H1 (cell line): ENCODE measurements at regions not wholly inside any gene's neighbourhood (a gene's known extent, or its start where the extent isn't known, plus 50 kb on each side); places are given as distances from the start of the nearest gene placed in this dataset.

Experiments
- CTCF ChIA-PET: fragments of 300-600 bp; sonication (Branson Sonifier 250); formaldehyde crosslinking; loops from one replicate; lab custom pipeline; 2021; ENCODE audit not compliant: partially characterized antibody; lab: Charles Lee
- POLR2A ChIA-PET: fragments of 300-600 bp; sonication (Branson Sonifier 250); formaldehyde crosslinking; loops from one replicate; lab custom pipeline; 2021; ENCODE audit warnings: inconsistent platforms; ENCODE audit not compliant: partially characterized antibody; lab: Charles Lee
- DNase-seq, 2 experiments: peaks; one replicate each; pipeline versions ENCODE4 v3.0.0 to v3.0.0-alpha.2; 2010 to 2022; ENCODE audit warnings: low spot score in 2 of 2, low read depth in 1 of 2, mixed read lengths in 1 of 2
- FAIRE-seq: peaks from 2 replicates; lab custom pipeline; 2011; peaks lifted over from hg19 to GRCh38; lab: Jason Lieb, UNC
- H2AFZ ChIP-seq: 2 replicates; pipeline ENCODE4 v1.8.1; 2012; ENCODE audit warnings: low read length, inconsistent platforms
- H2AK5ac ChIP-seq: 2 replicates; pipeline ENCODE4 v1.6.1; 2013; ENCODE audit warnings: low read depth, low read length
- H2BK120ac ChIP-seq: replicated peaks from 2 replicates; pipeline ENCODE3; 2013; ENCODE audit warnings: low read depth, low read length, inconsistent platforms
- H2BK12ac ChIP-seq: 2 replicates; pipeline ENCODE4 v1.6.1; 2013; ENCODE audit warnings: low read depth, low read length
- H2BK15ac ChIP-seq: 2 replicates; pipeline ENCODE4 v1.6.1; 2013; ENCODE audit warnings: low read length
- H2BK20ac ChIP-seq: 2 replicates; pipeline ENCODE4 v1.6.1; 2013; ENCODE audit warnings: low read length
- H2BK5ac ChIP-seq: 2 replicates; pipeline ENCODE4 v1.6.1; 2013; ENCODE audit warnings: low read depth, low read length
- H3K14ac ChIP-seq: 2 replicates; pipeline ENCODE4 v1.6.1; 2013; ENCODE audit warnings: inconsistent platforms; ENCODE audit not compliant: insufficient read length
- H3K18ac ChIP-seq: 2 replicates; pipeline ENCODE4 v1.6.1; 2013; ENCODE audit warnings: low read length; ENCODE audit errors: extremely low read depth
- H3K23ac ChIP-seq: 2 replicates; pipeline ENCODE4 v1.6.1; 2013; ENCODE audit warnings: inconsistent platforms; ENCODE audit not compliant: insufficient read length
- H3K23me2 ChIP-seq: 2 replicates; pipeline ENCODE4 v1.6.1; 2013; ENCODE audit warnings: low read depth, low read length
- H3K27ac ChIP-seq: 2 replicates; pipeline ENCODE4 v1.6.1; 2011; ENCODE audit warnings: low read depth, low read length, inconsistent platforms
- H3K27me3 ChIP-seq, 4 experiments: replicated peaks in 1 of 4; 1 replicate in 1 of 4; 2 replicates in 3 of 4; pipeline versions ENCODE4 v1.6.1 to v1.8.1; 2011 to 2013; ENCODE audit warnings: low read length in 3 of 4, mild to moderate bottlenecking in 3 of 4, inconsistent platforms in 2 of 4, mixed read lengths in 2 of 4, moderate library complexity in 1 of 4; ENCODE audit not compliant: control insufficient read depth in 3 of 4, insufficient read depth in 3 of 4; ENCODE audit errors: extremely low read depth in 1 of 4
- H3K36me3 ChIP-seq, 4 experiments: 2 replicates each; pipeline versions ENCODE4 v1.6.1 to v1.8.1; 2011 to 2013; ENCODE audit warnings: mild to moderate bottlenecking in 4 of 4, low read length in 3 of 4, moderate library complexity in 2 of 4, control low read depth in 1 of 4, inconsistent platforms in 1 of 4; ENCODE audit not compliant: insufficient read depth in 4 of 4, control insufficient read depth in 2 of 4
- H3K4ac ChIP-seq: replicated peaks from 2 replicates; pipeline ENCODE3; 2013; ENCODE audit warnings: low read length, low read depth, mixed read lengths, inconsistent platforms; ENCODE audit not compliant: insufficient read length
- H3K4me1 ChIP-seq, 4 experiments: replicated peaks in 1 of 4; 1 replicate in 1 of 4; 2 replicates in 3 of 4; pipeline versions ENCODE4 v1.6.1 to v1.8.1; 2011 to 2013; ENCODE audit warnings: low read length in 3 of 4, inconsistent platforms in 2 of 4, mixed read lengths in 1 of 4; ENCODE audit not compliant: insufficient read depth in 4 of 4, control insufficient read depth in 3 of 4
- H3K4me2 ChIP-seq, 2 experiments: 2 replicates each; pipeline versions ENCODE4 v1.6.1 to v1.8.1; 2011 to 2013; ENCODE audit warnings: low read depth in 2 of 2, low read length in 2 of 2, control low read depth in 1 of 2, inconsistent platforms in 1 of 2, mild to moderate bottlenecking in 1 of 2; ENCODE audit not compliant: insufficient read depth in 1 of 2
- H3K4me3 ChIP-seq, 4 experiments: fragments of 200-600, 300-600 bp in 1 of 4; sonication (generic), shearing (Covaris generic), sonication (Bioruptor Twin) in 1 of 4; 2 replicates each; pipeline versions ENCODE4 v1.5.1 to v1.8.1; 2011 to 2016; ENCODE audit warnings: low read length in 4 of 4, low read depth in 3 of 4, control low read depth in 2 of 4, inconsistent platforms in 2 of 4, mild to moderate bottlenecking in 2 of 4, mixed read lengths in 1 of 4, moderate library complexity in 1 of 4; ENCODE audit not compliant: insufficient read depth in 2 of 4; ENCODE audit errors: extremely low read depth in 1 of 4
- H3K56ac ChIP-seq: replicated peaks from 2 replicates; pipeline ENCODE3; 2013; ENCODE audit warnings: low read depth, mild to moderate bottlenecking, mixed read lengths, low read length, inconsistent platforms; ENCODE audit not compliant: insufficient read length
- H3K79me1 ChIP-seq: 2 replicates; pipeline ENCODE4 v1.6.1; 2013; ENCODE audit warnings: low read depth, low read length, control low read depth
- H3K79me2 ChIP-seq, 2 experiments: 2 replicates each; pipeline versions ENCODE4 v1.6.1 to v1.8.1; 2012 to 2013; ENCODE audit warnings: low read length in 2 of 2, mild to moderate bottlenecking in 2 of 2, inconsistent platforms in 1 of 2; ENCODE audit not compliant: insufficient read depth in 2 of 2, control insufficient read depth in 1 of 2
- H3K9ac ChIP-seq, 4 experiments: replicated peaks in 1 of 4; 1 replicate in 1 of 4; 2 replicates in 3 of 4; pipeline versions ENCODE4 v1.6.1 to v1.8.1; 2011 to 2013; ENCODE audit warnings: low read depth in 3 of 4, low read length in 3 of 4, control low read depth in 2 of 4, mild to moderate bottlenecking in 2 of 4, moderate library complexity in 2 of 4, inconsistent platforms in 1 of 4; ENCODE audit errors: extremely low read depth in 1 of 4
- H3K9me3 ChIP-seq, 2 experiments: 2 replicates each; pipeline versions ENCODE4 v1.6.1 to v1.8.1; 2012 to 2013; ENCODE audit warnings: mild to moderate bottlenecking in 2 of 2, moderate library complexity in 2 of 2, control low read depth in 1 of 2, inconsistent platforms in 1 of 2, low read depth in 1 of 2, low read length in 1 of 2, mixed read lengths in 1 of 2; ENCODE audit not compliant: insufficient read depth in 2 of 2
- H4K20me1 ChIP-seq, 2 experiments: replicated peaks in 1 of 2; 2 replicates each; pipeline versions ENCODE3 to v1.8.1; 2011 to 2013; ENCODE audit warnings: inconsistent platforms in 2 of 2, low read length in 2 of 2, mild to moderate bottlenecking in 1 of 2; ENCODE audit not compliant: insufficient read depth in 2 of 2, control insufficient read depth in 1 of 2
- H4K5ac ChIP-seq: 2 replicates; pipeline ENCODE4 v1.6.1; 2013; ENCODE audit warnings: low read length, low read depth, mixed read lengths, inconsistent platforms; ENCODE audit not compliant: insufficient read length
- H4K8ac ChIP-seq: 2 replicates; pipeline ENCODE4 v1.8.0; 2013; ENCODE audit warnings: mild to moderate bottlenecking, moderate library complexity, low read length, inconsistent platforms; ENCODE audit not compliant: insufficient read depth; ENCODE audit errors: extremely low read depth
- H4K91ac ChIP-seq: replicated peaks from 2 replicates; pipeline ENCODE3; 2013; ENCODE audit warnings: low read length, mixed read lengths, inconsistent platforms; ENCODE audit not compliant: insufficient read length
- ASH2L ChIP-seq: fragments of 200-600, 300-600 bp; sonication (generic); IDR thresholded peaks from one replicate; pipeline ENCODE4 v1.7.1; 2017; ENCODE audit warnings: low read length
- CBX5 ChIP-seq: fragments of 300-800, 300-1000 bp; sonication (generic); IDR thresholded peaks from 2 replicates; pipeline ENCODE4 v1.7.1; 2016; ENCODE audit warnings: antibody characterized with exemption, low read length, low read depth
- CHD1 ChIP-seq: IDR thresholded peaks from 2 replicates; pipeline ENCODE4 v1.6.1; 2012; ENCODE audit warnings: low read depth, low read length, improper control_type of control experiment
- CTCF ChIP-seq, 3 experiments: IDR thresholded peaks; 1 replicate in 2 of 3; 2 replicates in 1 of 3; pipeline versions ENCODE4 v1.5.1 to v1.6.1; 2011; ENCODE audit warnings: low read length in 3 of 3, mild to moderate bottlenecking in 3 of 3, inconsistent platforms in 2 of 3, low read depth in 1 of 3, moderate library complexity in 1 of 3; ENCODE audit not compliant: insufficient read depth in 1 of 3; ENCODE audit errors: control extremely low read depth in 1 of 3
- EZH2 ChIP-seq: fragments of 200-600 bp; sonication (generic); IDR thresholded peaks from 2 replicates; pipeline ENCODE4 v1.7.1; 2012; ENCODE audit warnings: low read depth, mild to moderate bottlenecking, moderate library complexity, low read length, inconsistent platforms; ENCODE audit not compliant: severe bottlenecking
- HDAC6 ChIP-seq: IDR thresholded peaks from one replicate; pipeline ENCODE4 v1.7.1; 2012; ENCODE audit warnings: low read depth, mild to moderate bottlenecking, inconsistent platforms, low read length, moderate library complexity
- KDM1A ChIP-seq: fragments of 200-600, 300-600 bp; sonication (generic); IDR thresholded peaks from 2 replicates; pipeline ENCODE4 v1.7.1; 2016; ENCODE audit warnings: mild to moderate bottlenecking, low read length, borderline replicate concordance
- KDM5A ChIP-seq: fragments of 200-600 bp; IDR thresholded peaks from 2 replicates; pipeline ENCODE4 v1.7.1; 2012; ENCODE audit warnings: mild to moderate bottlenecking, low read length, inconsistent platforms, mixed read lengths
- NRF1 ChIP-seq: IDR thresholded peaks from 2 replicates; pipeline ENCODE4 v1.6.1; 2011; ENCODE audit warnings: mild to moderate bottlenecking, low read depth, low read length, improper control_type of control experiment
- RFX5 ChIP-seq: IDR thresholded peaks from 2 replicates; pipeline ENCODE4 v1.6.1; 2011; ENCODE audit warnings: low read depth, low read length, improper control_type of control experiment, borderline replicate concordance
- SIX5 ChIP-seq: IDR thresholded peaks from 2 replicates; pipeline ENCODE4 v1.6.1; 2011; ENCODE audit warnings: mild to moderate bottlenecking, low read depth, low read length
- SP1 ChIP-seq: IDR thresholded peaks from 2 replicates; pipeline ENCODE4 v1.6.1; 2011; ENCODE audit warnings: low read depth, low read length
- SP2 ChIP-seq: IDR thresholded peaks from 2 replicates; pipeline ENCODE4 v1.6.1; 2012; ENCODE audit warnings: mild to moderate bottlenecking, low read length, inconsistent platforms
- SRF ChIP-seq: IDR thresholded peaks from 2 replicates; pipeline ENCODE4 v1.6.1; 2011; ENCODE audit warnings: mild to moderate bottlenecking, low read depth, low read length, moderate library complexity
- TAF7 ChIP-seq: optimal IDR thresholded peaks from 2 replicates; pipeline ENCODE3; 2011; ENCODE audit warnings: low read depth, mild to moderate bottlenecking, inconsistent platforms, low read length, moderate library complexity, borderline replicate concordance

GRCh38 chr16:62732092-62732491, 695.9 kb upstream of the CDH8 start:
- Histone ChIP-seq H3K23me2 (no peaks in the 10 kb centered on the region), H2BK15ac (no peak overlapping the region), H2BK12ac (no peak overlapping the region), H3K9me3 (no peaks in the 10 kb centered on the region), H3K27me3 (no peaks in the 10 kb centered on the region), H3K36me3 (no peaks in the 10 kb centered on the region), H4K91ac (no peak overlapping the region), H4K20me1 (no peaks in the 10 kb centered on the region), H3K18ac (no peak overlapping the region), H3K9ac (no peak overlapping the region), H3K27ac (no peak overlapping the region), H3K56ac (no peak overlapping the region), H3K79me2 (no peaks in the 10 kb centered on the region), H3K4ac (no peak overlapping the region), H2BK5ac (no peak overlapping the region), H2AK5ac (no peak overlapping the region), H3K4me3 (no peak overlapping the region), H3K14ac (no peak overlapping the region), H3K23ac (no peak overlapping the region), H2BK20ac (no peak overlapping the region), H3K4me2 (no peak overlapping the region), H3K79me1 (no peaks in the 10 kb centered on the region), H4K8ac (no peak overlapping the region), H2AFZ (no peak overlapping the region), H2BK120ac (no peak overlapping the region), H3K4me1 (no peaks in the 10 kb centered on the region), H4K5ac (no peak overlapping the region)
- no peak for FAIRE-seq
- ChIA-PET POLR2A (no interaction called here), CTCF (interaction anchor here (0.6 to 1.0 kb wide), 3 partner anchors 9 to 57 kb away, joined by 3 read pairs; no protein-coding TSS in a partner anchor)
- DNase-seq, result no peak
- TF ChIP-seq KDM1A (no peak), SIX5 (no peak), EZH2 (no peak), KDM5A (no peak), RFX5 (no peak), CHD1 (no peak), ASH2L (no peak), NRF1 (no peak), SRF (no peak), HDAC6 (no peak), SP2 (no peak), TAF7 (no peak), CBX5 (no peak), SP1 (no peak), CTCF (IDR thresholded peaks at IDR 0.05; ENCODE audit: control extremely low read depth in 1 of 3, insufficient read depth in 1 of 3, low read depth in 1 of 3, low read length in 3 of 3) (no peak)
